ENCODE measurements at regions not wholly inside any gene's neighbourhood (a gene's known extent, or its start where the extent isn't known, plus 50 kb on each side); places are given as distances from the start of the nearest gene placed in this dataset.
"Not testable (repeated sequence)": the region's sequence is repeated elsewhere in the genome, so short reads cannot be mapped to it uniquely, and the experiment has no call there.

GRCh38 chr13:78137404-78138142, 218.9 kb upstream of the EDNRB start:
- peak; percentile 11 for DNase-seq

- DNase-seq = no peak
Measured at GRCh38 chr13:78136966-78137365, 218.3 kb upstream of the EDNRB start.

DNA sequence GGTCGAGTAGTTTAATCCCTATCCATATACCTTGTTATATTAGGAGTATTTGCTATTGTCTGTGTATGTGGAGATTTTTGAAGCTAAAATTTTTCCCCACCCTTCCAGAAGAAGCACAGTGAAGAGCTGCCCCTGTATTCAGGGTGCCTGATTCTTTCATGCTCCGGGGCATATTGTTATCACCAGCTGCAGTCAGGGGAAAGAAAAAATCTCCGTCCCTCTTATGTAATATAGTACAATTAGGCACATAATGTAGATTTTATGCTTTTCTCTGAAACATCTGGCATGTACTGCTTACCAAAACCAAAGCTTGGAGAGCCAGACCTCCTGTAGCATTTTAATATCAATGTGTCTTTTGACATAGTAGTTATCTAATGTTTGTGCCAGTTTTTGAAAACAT, 214.9 kb upstream of the EDNRB start:
- DNase-seq = no peak

DNA sequence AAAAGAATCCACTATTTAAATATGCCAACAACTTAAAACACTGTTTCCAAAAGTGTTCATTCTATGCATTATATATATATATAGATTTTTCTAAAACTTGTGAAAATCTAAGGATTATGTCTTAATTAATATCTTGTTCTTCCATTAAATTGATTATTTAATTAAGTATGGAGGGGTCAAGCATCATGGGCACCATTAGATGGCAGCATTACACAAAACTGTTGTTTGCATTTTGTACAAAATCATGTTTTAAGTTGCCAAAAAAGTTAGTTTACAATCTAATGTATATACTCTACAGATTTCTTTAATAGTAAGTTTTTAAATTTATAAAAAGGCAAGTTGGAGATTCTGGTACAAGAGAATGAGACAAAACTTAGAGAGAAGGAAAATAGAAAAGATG, 213.2 kb upstream of the EDNRB start:
- no peak for DNase-seq

GRCh38 chr13:78131346-78131745, 212.7 kb upstream of the EDNRB start:
- no peak for DNase-seq

DNA sequence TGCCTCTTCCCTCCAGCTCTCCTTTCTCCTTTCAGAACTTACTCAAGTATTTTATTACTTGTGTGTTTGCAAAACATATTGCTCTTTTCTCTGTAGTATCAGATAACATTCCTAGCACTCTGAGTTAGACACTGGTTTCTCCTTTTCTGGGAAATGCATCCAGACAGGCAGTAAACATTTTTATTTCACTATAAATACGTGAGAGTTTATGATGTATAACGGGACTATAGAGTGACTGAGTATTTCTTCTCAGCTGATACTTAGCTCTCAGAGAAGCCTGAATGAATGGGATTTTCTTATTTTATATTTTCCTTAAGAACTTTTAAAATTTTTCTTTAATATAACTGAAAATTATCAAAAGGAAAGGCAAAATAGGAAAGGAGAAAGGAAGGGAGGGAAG, 211.2 kb upstream of the EDNRB start:
- no peak for DNase-seq

GRCh38 chr13:78129359-78129758, 210.7 kb upstream of the EDNRB start:
- DNase-seq = no peak

DNA sequence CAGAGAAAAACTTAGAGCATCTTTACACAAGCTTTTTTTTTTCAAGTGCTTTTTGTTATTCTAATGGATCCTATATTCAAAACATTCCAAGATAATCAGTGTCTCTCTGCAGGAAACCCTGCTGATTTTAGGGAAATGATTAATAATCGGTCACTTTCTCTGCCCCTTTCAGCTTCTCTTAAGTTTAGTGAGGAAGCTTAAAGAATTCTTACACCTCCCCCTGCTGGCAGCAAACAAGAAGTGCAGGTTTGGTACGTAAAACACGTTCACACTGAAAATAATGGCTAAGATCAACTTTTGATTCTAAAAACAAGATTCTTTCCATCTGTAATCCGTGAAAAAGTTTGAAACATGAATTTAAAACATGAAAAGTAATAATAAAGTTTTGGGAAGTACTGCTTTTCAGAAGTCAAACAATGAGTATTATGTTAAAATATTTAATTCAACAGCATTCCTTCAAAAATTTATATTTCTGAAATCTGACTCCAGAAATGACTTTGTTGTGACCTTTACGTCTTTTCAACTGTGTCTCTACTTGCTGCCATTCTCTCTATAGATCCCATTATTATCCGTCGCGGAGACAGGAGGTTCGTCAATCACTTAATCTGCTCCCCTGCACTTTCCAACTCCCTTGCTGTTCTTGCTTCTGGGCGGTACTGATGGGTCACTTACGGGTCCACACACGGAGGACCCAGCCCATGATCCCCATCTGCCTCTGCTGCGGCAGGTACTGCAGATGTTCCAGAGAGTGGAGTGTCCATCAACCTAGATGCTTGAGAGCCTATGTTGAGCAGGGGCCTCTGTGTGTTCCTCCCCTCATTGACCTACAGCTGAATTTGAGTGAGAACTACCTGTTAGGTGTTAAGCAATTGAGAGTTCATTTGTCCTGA, 203.1 kb upstream of the EDNRB start:
- DNase-seq = peak; percentile 37

DNA sequence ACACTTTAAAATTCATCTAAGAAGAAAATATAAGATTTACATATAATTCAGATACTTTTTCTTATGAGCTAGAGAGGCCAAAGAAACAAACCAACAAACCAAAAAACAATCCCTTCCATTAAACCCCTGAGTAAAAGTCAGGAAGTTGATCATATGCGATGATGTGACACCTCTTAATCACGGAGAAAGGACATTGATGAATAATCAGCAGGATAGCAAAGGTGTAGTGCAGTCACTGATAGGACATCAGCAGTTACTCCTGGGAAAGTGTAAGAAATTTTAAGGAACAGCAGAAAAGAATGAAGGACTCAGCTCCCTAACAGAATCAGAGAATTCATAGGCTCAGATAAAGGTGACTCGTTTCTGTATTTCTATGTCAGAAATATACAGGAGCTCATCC, 202.4 kb upstream of the EDNRB start:
- DNase-seq = no peak

DNA sequence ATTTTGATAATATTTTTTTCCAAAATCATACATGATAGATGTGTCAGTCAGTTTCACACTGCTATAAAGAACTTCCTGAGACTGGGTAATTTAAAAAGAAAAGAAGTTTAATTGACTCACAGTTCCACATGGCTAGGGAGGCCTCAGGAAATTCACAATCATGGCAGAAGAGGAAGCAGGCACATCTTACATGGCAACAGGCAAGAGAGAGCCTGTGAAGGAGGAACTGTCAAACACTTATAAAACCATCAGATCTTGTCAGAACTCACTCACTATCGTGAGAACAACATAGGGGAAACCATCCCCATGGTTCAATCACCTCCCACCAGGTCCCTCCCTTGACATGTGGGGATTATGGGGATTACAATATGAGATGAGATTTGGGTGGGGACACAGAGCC, 201.5 kb upstream of the EDNRB start:
- not testable (repeated sequence) for DNase-seq

- not testable (repeated sequence) for DNase-seq
Measured at GRCh38 chr13:78117070-78117469, 198.4 kb upstream of the EDNRB start.

- DNase-seq = no peak
Measured at GRCh38 chr13:78105656-78106055, 187.0 kb upstream of the EDNRB start.

- no peak for DNase-seq
Measured at GRCh38 chr13:78103936-78104335, 185.3 kb upstream of the EDNRB start.

GRCh38 chr13:78102741-78103140, 184.1 kb upstream of the EDNRB start:
- DNase-seq = no peak

- no peak for DNase-seq
Measured at GRCh38 chr13:78102121-78102677, 183.6 kb upstream of the EDNRB start.

GRCh38 chr13:78100486-78100885, 181.9 kb upstream of the EDNRB start:
- DNase-seq = no peak

DNA sequence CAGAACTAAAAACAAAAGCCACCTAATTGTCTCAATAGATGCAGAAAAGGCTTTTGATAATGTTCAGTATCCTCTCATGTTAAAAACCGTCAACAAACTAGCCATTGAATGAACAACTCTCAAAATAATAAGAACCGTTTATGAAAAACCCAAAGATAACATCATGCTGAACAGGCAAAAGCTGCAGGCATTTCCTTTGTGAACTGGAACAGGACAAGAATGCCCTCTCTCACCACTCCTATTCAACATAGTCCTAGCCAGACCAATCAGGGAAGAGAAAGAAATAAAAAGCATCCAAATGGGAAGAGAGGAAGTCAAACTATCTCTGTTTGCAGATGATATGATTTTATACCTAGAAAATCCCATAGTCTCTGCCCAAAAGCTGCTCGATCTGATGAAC, 179.6 kb upstream of the EDNRB start:
- DNase-seq = no peak

GRCh38 chr13:78096221-78096620, 177.6 kb upstream of the EDNRB start:
- DNase-seq = no peak

DNA sequence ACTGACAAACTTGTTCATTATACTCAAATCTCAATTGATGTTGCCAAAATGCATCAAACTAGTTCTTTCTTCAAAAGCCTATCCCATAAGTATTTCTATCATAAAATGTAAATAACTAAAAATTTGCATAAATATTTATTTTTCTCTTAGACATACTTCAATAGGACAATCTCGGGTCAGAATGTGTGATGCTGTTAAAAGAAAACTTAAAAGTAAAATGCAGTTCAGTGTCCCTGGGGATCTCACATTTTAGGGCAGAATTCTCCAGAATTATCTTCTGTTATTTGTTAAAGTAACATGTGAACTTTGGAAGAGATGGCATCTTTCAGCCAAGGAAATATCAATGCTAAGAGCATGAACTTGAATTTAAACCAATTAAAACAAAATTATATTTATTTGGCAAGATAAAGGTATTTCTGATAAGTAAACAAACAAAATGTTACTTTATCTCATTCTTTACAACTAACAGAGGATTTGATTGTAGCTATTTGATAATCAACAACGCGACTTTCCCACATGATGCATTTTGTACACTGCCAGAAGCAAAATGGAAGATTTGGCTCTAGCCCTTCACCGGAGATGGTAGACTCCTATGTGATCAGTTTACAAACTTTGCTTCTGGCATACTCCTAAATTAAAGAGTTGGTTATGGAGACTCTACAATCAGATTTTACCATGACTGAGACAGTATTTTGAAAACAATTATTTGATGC, 169.5 kb upstream of the EDNRB start:
- DNase-seq = no peak

- no peak for DNase-seq
Measured at GRCh38 chr13:78085434-78086225, 167.0 kb upstream of the EDNRB start.

DNA sequence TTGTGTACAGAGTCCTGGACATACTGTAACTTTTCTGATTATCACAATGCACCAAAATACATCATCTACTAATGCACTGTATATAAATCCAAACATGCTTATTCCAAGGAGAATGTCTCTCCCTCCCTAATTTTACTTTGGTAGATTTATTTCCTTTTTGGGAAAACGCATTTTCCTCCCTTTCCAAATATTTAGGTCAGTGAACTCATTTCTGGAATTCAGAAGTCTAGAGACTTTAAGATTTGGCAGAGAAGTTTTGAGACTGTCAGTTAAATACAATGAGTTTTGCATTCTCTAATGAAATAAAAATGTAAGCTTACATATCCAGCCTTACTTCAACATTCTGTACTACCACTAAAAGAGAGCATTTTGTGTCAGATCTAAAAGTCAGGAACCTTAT, 165.8 kb upstream of the EDNRB start:
- DNase-seq = no peak

DNA sequence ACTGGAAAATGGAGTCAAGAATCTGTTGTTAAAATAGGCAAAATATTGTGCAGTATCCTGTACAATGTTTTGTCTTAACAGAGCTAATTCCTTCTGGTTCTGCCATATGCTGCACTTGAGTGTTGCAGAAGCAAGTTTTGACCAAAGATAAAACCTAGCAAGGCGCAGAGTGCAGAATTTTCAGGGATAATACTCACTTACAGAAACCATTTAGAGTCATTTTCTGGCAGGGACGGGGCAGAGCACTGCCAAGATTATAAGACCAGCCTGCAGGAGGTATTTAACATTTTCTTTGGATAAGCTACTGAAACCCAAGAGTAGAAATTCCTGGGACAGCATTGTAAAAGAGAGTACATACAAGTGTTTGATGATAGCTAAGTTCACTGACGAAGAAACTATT, 159.5 kb upstream of the EDNRB start:
- DNase-seq = no peak
